GM21526 (cell line): ENCODE measurements at regions not wholly inside any gene's neighbourhood (a gene's known extent, or its start where the extent isn't known, plus 50 kb on each side); places are given as distances from the start of the nearest gene placed in this dataset.
"Not testable (repeated sequence)": the region's sequence is repeated elsewhere in the genome, so short reads cannot be mapped to it uniquely, and the experiment has no call there.

Experiments
- ATAC-seq: cut with Tn5 transposase; IDR thresholded peaks from one replicate; pipeline ENCODE4 v1.9.1; 2021; ENCODE audit warnings: moderate library complexity; ENCODE audit not compliant: unreplicated experiment, low FRiP score

- no peak for ATAC-seq
These were observed 55.5 kb downstream of the PRR15 start for GRCh38 chr7:29619111-29619510.

- no peak for ATAC-seq
These were observed 56.4 kb downstream of the PRR15 start for GRCh38 chr7:29619848-29620555.

- no peak for ATAC-seq
These were observed 56.9 kb downstream of the PRR15 start for GRCh38 chr7:29620556-29620930.

GRCh38 chr7:29622335-29623265 is 59.0 kb downstream of the PRR15 start:
- no peak for ATAC-seq

GRCh38 chr7:29623973-29624372 is 60.3 kb downstream of the PRR15 start:
- ATAC-seq, result no peak

GRCh38 chr7:29626730-29627129 is 63.1 kb downstream of the PRR15 start:
- no peak for ATAC-seq

- no peak for ATAC-seq
These were observed 64.0 kb downstream of the PRR15 start for GRCh38 chr7:29627631-29628030.

- no peak for ATAC-seq
These were observed 65.9 kb downstream of the PRR15 start for GRCh38 chr7:29629507-29629906.

GRCh38 chr7:29635067-29636008 is 71.7 kb downstream of the PRR15 start:
- not testable (repeated sequence) for ATAC-seq

GRCh38 chr7:29636009-29636351 is 72.3 kb downstream of the PRR15 start:
- ATAC-seq, result no peak

GRCh38 chr7:29637374-29637773 is 73.7 kb downstream of the PRR15 start:
- ATAC-seq, result no peak

GRCh38 chr7:29638841-29639240 is 75.2 kb downstream of the PRR15 start:
- ATAC-seq, result not testable (repeated sequence)

GRCh38 chr7:29639386-29639785 is 75.8 kb downstream of the PRR15 start:
- ATAC-seq, result no peak

GRCh38 chr7:29639886-29640595 is 76.4 kb downstream of the PRR15 start:
- ATAC-seq, result no peak

- ATAC-seq, result no peak
These were observed 78.0 kb downstream of the PRR15 start for GRCh38 chr7:29641651-29642050.

GRCh38 chr7:29642494-29643155 is 79.0 kb downstream of the PRR15 start:
- ATAC-seq, result no peak

- ATAC-seq, result not testable (repeated sequence)
These were observed 82.5 kb downstream of the PRR15 start for GRCh38 chr7:29646116-29646515.

- no peak for ATAC-seq
These were observed 83.5 kb downstream of the PRR15 start for GRCh38 chr7:29647020-29647654.

GRCh38 chr7:29647691-29648210 is 84.1 kb downstream of the PRR15 start:
- not testable (repeated sequence) for ATAC-seq
